ENCODE measurements at regions not wholly inside any gene's neighbourhood (a gene's known extent, or its start where the extent isn't known, plus 50 kb on each side); places are given as distances from the start of the nearest gene placed in this dataset.
A peak's percentile ranks its signal among the peaks of the same experiment; 100 is the strongest.

- TF ChIP-seq CTCF (IDR thresholded peaks at IDR 0.05) (peak; percentile 58), EZH2 (IDR thresholded peaks at IDR 0.05) (no peak), EZH2phosphoT487 (IDR thresholded peaks at IDR 0.05) (no peak)
These were observed 533.1 kb upstream of the CDH4 start for GRCh38 chr20:60718743-60719480.
